ENCODE measurements at regions not wholly inside any gene's neighbourhood (a gene's known extent, or its start where the extent isn't known, plus 50 kb on each side); places are given as distances from the start of the nearest gene placed in this dataset.

DNA sequence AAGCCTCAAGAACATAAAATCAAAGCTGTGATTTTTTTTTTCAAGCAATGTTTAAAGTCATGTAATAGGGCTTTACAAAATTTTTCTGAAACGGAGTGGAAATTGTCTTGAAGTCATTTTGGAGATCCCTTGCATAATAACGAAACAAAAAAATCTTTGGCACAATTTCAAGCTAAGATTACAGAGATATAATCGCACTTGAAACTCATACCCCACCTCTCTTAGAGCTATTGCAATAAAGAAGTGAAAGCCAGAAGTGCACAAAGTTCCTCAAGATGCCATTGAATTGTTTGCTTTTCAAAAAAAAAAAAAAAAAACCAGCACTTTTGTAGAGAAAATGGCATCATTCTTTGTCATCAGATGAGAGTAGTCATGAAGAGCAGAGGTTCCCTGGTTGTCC lies 152.3 kb downstream of the PAX3 start:
- no peak for DNase-seq

GRCh38 chr2:222142027-222142426 lies 156.8 kb downstream of the PAX3 start:
- no peak for DNase-seq

DNA sequence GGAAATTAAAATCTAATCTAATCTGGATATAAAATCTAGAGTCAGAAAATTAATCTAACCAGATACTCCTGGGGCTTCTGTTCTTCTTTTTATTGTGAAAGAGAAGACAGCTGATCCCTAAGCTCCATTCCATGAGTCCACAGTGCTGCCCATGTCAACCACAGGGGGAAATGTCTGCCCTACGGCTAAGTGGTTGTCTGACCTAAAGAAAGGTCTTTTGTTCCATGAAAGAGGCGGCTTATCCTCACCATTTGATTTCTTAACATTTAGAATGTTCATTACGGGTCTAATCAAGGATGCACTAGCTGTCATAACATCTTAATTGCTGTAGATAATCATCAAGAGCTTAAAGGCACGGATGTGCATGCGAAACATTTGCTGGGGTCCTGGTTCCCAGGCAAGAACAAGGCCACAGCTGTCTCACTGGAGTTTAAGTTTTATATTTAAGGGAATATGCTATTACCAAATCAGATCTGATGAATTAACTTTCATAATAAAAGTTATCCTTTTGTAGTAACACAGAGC lies 162.6 kb downstream of the PAX3 start:
- no peak for DNase-seq

DNA sequence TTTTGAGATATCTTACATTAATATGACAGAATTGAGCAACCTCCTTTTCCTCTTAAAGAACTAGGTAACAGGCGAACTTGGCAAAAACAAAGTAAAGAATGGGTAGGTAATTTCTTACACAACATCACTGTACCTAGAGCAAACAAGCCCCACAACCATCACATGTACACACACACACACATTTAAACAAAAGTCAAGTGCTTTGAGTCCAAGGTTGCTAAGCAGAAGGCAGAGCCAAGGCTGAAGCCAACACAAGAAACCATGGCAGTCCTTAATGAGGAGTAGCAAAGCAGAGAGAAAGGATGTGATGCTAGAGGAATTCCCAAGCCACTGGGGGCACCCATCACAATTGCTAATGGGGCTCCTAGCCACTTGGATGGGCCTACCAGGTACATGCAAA lies 164.1 kb downstream of the PAX3 start:
- DNase-seq: no peak

DNA sequence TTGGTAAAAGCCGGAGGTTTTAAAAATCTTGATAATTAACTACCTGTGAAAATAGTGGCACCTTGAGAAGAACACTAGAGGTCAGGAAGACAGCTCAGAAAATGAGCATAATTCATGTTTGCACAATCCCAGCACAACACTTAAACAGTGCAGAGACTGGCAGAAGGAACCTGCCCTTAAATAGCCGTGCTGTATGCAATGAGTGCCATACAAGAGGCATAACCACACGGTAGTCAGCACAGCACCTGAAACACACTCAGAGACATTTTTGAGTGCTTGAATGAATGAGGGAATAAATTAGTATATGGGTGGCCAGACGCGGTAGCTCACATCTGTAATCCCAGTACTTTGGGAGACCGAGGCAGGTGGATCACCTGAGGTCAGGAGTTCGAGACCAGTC lies 164.9 kb downstream of the PAX3 start:
- no peak for DNase-seq

DNA sequence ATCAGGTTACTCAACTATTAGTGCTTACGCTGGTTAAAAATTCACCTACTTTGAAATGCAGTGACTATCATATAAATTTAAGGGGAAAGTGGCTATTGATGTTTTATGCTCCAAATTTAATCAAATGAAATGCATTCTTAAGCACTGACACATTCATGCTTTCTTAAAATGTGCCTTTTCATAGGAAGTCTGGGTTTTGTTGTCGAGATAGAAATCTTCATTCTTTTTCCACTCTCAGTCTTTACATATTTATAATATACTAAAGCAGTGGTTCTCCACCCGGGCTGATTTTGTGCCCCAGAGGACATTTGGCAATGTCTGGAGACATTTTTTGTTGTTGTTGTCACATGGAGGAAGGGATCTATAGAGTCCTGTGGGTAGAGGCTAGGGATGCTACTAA lies 167.9 kb downstream of the PAX3 start:
- DNase-seq: no peak

DNA sequence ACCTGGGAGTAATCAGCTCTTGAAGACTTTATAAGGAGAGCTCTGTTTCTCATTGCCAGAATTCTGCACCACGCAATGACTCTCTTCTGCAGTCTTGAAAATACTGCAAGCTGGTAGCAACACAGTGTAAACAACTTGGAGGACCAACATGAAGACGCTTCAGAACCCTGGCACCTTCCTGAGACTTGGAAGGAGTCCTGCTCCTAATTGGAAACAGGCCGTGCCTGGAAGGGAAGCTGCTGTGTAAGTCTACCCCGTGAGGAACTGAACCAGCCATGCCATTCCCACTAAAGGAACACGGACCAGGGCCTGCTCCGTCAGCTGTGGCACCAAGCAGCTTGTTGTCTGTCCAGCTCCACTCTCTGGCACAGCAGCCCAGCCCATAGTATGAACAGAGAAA lies 171.1 kb downstream of the PAX3 start:
- DNase-seq: no peak

DNA sequence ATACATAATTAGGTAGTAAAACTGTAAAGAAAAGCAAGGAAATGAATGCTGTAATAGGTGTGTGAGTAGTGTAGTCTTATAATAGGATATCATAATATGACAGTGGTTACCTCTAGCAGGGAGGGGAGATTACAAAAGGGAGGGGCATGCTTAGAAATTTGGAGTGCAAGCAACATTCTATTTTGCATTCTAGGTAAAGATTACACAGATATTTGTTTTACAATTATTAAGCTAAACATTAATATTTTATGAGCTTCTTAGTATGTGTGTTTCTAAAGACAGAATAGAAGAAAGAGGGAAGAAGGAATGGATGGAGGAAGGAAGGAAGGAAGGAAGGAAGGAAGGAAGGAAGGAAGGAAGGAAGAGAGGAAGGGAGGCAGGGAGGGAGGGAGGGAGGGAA lies 177.9 kb downstream of the PAX3 start:
- no peak for DNase-seq

- no peak for DNase-seq
These were observed 183.5 kb downstream of the PAX3 start for GRCh38 chr2:222115296-222115695.

DNA sequence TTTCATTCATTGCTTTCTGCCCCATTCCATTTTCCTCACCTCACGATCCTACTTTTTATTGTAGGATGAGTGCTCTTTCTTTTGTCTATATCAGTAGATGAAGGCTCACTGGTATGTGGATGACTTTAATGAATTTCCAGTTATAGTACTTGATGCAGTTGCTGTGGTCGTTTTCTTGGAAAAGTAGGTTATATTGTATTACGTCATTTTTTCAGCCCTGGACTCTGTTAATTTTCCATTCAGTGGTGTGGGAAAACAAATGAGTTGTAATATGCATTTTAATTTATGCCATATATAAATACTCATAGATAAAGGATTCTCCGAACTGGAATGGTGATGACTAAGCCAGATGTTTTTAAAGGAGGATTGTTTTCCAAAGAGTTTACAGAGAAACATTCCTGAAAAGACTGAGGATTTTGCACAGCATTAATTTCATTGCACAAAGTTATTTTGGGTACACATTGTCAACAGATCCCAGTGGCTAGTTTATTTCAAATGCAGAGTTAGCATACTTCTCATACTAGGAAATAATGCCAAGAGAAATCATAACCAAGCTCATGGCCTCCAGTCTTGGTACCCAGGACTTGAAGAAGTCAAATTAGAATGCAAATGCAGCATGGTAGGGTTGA lies 189.7 kb downstream of the PAX3 start:
- no peak for DNase-seq

- DNase-seq: no peak
These were observed 190.3 kb downstream of the PAX3 start for GRCh38 chr2:222108497-222108896.

DNA sequence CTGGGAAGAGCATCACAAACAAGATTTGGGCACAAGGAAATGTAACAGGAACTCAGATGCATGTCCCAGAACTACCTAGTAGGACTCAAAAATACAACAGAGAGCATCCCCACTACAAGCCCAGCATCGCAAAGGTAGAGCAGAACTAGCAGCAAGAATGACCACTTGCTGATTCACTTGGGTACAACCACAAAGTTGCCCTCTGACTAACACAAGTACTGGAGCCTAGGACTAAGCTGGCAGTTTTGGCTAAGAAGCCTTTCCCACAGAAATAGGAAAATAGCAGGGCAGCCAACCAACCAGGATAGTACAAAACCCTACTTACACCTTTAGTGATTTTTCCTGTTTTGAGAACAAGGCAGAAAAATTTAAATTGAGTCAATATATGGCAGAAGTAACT lies 193.8 kb downstream of the PAX3 start:
- DNase-seq: no peak

DNA sequence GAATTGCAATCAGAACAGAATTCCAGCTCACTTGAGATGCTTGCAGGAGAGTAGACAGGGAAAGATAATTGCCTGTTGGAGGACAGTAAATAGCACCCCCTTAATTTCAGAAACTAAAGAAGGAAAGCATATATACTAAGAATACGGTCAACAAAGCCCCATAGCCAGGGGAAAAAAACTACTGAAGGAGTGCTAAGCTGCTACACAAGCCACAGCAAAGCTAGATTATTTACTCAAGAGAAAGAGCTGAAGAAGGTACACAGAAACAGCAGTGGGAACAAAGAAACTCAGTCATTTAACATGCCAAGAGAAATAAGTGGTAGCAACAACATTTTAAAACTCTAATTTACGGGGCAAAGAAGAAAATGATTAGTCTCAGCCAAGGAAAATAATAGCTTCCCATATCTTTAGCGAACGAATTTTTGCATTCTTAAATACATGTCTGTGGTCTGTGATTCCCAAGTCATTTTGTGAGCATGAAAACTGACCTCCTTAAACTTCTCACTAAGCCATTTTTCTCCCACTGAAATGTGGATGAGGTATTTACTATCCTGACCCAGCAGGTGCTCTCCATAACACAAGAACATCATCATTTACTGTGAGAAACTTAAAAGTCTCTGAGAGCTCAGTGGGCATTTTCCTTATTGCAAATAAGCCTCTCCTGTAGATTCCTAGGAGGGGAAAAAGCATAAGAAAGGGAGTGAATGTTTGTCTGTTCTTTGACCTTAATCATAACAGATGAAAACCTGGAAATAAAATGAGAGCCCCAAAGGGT lies 196.0 kb downstream of the PAX3 start:
- no peak for DNase-seq

DNA sequence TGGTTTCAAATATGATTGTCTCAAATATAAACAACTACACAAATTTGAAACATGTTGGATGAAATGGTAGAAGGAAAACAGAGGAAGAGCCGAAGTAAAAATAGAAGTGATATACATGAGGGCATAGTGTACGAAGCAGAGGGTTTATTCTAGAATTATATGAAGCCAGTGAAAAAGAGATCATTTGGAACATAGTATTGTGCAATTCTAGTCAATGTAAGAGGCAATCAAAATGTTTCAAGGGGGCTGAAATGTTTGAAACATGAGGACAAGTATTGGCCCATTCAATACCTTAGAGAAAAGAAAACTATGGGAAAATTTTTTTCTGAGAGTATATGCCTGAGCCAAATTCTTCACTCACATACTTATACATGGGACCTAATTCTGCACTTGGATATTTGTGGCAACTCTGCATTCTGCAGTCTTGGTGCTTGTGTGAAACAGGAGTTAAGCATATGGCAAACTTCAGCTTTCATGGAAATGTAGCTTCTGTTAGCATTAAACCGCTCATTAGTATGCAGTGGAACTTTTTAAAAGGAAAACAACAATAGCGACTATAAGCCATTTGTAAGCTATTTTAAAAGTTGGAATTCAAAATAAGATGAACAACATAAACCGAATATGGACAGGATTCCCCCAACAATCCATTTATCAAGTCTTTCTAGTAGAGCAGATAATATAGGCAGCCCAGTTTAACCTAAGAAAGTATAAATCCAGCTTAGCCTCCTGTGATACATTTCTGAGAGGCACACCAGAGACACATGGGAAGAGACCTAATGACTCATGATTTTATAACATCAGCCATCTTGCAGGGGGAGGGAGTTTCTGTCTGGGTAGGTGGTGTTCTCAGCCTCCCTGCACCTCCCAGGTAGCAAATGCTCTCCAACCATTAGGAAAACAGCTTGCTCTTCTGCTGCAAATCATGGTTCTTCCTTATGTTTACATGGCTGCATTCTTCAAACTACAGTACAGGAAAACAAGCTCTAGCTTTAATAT lies 197.8 kb downstream of the PAX3 start:
- no peak for DNase-seq

GRCh38 chr2:222088561-222088960 lies 210.2 kb downstream of the PAX3 start:
- DNase-seq: no peak

DNA sequence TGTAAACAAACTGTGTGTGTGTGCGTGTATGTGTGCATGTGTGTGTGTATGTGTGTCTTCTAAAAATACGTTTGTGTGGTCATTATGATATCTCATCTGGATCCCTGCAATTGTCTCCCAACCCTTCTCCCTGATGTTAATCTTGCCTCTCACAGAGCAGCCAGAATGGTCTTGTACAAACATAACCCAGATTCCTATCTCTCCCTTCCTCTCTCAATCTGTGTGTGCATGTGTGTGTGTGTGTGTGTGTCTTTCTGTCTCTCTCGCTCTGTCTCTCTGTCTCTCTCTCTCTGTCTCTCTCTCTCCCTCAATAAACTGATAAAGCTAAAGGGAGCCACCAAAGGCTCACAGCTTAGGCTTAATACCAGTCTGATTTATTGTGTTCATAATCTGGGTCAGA lies 210.8 kb downstream of the PAX3 start:
- no peak for DNase-seq

GRCh38 chr2:222082201-222082600 lies 216.6 kb downstream of the PAX3 start:
- no peak for DNase-seq

DNA sequence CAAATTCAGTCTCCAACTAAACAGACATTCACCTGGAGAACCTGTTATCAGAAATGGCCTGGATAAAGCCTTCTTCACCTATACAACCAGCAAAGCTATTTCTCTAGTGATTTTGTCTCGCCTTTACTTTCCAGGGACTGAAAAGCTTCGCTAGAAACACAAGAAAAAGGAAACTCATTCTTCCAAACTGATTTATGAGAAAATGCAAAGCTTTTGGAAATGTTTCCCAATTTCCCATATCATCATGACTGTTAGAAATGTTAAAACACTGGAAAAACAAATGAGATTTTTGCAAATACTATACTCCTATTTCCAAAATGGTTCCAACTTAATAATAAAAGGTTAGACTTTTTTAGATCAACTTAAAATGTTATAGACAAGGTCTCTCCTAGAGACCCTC lies 218.7 kb downstream of the PAX3 start:
- DNase-seq: no peak

DNA sequence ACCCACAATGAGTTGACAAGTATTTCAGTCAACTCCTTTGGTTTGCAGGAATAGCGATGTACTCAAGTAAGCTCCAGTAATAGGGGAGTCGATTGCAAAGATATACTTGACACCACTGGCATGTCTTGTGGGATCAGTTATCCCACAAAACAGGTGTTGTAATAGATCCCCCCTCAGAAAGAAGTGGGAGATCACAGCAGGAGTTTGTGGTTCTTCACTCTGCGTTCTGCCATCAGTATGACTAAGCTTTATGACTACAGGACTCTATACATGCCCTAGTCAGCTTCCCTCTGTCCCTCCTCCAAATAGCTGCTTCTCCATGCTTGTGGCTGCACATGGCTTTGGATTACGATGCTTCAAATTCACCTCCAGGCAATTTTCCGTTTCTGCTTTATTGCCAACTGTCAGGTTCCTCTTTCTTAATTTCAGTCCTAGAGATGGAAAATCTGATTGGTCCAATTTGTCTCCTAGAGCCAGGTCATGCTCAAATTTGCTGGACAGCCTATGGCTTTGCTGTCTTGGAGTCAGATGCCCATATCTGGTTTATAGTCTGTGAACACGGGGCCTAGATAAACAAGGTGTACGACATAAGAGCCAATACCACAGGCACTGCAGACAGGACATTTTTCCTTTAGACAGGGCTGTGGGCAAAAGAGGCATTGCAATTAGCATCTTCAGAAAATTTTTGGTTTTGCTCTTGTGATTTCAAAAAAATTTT lies 221.7 kb downstream of the PAX3 start:
- no peak for DNase-seq

GRCh38 chr2:222074674-222075073 lies 224.1 kb downstream of the PAX3 start:
- no peak for DNase-seq

- no peak for DNase-seq
These were observed 226.9 kb downstream of the PAX3 start for GRCh38 chr2:222071911-222072310.

DNA sequence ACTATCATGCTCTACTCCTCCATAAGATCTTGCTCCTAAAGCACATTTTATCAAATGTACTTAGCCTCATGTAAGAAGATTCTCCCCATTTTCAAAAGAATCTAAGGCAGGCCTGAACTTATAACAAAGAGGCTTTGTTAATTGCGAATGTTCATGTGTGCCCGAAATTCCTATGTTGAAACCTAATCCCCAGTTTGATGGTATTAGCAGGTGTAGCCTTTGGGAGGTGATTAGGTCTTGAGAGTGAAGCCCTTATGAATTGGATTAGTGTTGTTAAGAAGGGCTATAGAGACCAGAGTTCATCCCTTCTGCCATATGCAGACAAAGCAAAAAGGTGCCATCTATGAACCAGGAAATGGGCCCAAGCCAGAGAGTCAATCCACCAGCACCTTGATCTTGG lies 234.5 kb downstream of the PAX3 start:
- no peak for DNase-seq

Data from NCI-H1436 (cell line).